GM12873 (cell line): ENCODE measurements at regions not wholly inside any gene's neighbourhood (a gene's known extent, or its start where the extent isn't known, plus 50 kb on each side); places are given as distances from the start of the nearest gene placed in this dataset.

Experiments
- TF ChIP-seq, protein P1 (sequence below): IDR thresholded peaks from 2 replicates; pipeline ENCODE4 v1.5.1; 2012; ENCODE audit warnings: low read depth, mild to moderate bottlenecking, moderate library complexity, low read length, control low read depth; ENCODE audit not compliant: insufficient read depth; ENCODE audit errors: missing control alignments

DNA sequence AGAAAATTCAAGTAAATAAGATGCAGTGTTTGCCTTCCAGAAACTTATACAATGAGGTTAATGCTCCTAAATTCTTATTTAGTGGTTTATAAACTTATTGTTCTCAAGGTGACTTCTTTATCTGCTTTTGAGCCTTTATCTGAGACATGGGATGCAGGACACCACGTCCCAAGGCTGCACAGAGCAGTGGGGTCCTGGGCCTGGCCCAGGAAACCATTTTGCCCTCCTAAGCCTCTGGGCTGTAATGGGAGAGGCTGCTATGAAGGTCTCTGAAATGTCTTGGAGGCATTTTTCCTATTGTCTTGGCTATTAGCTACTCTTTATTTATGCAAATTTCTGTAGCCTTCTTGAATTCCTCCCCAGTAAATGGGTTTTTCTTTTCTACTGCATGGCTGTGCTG is 652.6 kb upstream of the SETBP1 start:
- TF ChIP-seq, protein P1, sequence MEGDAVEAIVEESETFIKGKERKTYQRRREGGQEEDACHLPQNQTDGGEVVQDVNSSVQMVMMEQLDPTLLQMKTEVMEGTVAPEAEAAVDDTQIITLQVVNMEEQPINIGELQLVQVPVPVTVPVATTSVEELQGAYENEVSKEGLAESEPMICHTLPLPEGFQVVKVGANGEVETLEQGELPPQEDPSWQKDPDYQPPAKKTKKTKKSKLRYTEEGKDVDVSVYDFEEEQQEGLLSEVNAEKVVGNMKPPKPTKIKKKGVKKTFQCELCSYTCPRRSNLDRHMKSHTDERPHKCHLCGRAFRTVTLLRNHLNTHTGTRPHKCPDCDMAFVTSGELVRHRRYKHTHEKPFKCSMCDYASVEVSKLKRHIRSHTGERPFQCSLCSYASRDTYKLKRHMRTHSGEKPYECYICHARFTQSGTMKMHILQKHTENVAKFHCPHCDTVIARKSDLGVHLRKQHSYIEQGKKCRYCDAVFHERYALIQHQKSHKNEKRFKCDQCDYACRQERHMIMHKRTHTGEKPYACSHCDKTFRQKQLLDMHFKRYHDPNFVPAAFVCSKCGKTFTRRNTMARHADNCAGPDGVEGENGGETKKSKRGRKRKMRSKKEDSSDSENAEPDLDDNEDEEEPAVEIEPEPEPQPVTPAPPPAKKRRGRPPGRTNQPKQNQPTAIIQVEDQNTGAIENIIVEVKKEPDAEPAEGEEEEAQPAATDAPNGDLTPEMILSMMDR, result no peak

DNA sequence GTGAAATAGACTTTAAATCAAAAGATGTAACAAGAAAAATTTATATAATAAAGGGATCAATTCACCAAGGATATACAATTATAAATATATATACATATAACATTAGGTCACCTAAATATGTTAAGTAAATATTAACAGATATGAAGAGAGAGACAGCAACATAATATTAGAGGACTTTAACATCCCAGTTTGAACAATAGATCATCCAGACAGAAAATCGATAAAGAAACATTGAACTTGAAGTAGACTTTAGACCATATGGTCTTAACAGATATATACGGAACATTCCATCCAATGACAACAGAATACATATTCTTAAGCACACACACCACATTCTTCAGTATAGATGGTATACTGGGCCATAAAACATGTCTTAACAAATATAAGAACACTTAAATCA is 649.6 kb upstream of the SETBP1 start:
- TF ChIP-seq, protein P1, result no peak

DNA sequence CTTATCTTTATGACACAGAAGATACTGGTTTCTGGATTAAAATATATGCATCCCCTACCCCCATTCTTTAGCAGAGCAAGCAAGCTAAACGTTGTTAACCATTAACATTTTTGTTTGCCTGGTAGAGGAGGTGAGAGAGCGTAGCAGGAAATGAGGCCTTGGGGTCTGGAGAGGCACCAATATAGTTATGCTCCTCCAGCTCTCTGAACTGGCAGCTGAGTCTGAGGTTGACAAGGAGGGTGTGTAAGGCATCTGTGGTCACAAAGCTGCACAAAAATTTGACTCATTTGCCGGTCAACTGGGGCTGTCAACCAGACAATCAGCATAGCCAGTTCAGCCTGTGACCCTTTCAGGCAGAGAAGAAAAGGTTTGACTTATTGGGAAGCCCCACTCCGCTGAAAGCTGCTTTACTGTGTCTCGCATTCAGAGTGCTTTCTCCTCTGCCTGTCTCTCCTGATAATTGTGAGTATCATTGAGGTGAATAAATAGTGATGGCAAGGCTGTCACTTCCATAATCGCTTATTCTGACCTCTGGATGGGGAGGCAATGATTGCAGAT is 647.5 kb upstream of the SETBP1 start:
- TF ChIP-seq, protein P1, result no peak

DNA sequence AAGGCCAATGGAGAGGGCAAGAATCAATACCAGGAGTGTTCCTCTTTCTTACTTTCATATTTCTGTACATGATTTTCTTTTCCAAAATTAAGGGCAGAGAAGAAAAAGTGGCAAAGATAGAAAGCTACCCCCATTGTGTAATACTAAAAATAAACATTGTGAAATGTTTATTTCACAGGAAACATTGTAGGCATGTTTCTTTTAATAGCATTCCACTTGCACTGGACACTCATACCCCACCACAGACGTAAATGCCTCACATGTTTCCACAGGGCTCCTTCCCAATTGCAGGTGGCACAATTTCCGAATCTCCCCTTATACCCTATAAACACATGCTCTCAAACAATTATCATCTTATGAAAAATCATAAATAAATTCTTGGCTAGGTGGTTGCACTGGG is 645.1 kb upstream of the SETBP1 start:
- TF ChIP-seq, protein P1, result no peak

DNA sequence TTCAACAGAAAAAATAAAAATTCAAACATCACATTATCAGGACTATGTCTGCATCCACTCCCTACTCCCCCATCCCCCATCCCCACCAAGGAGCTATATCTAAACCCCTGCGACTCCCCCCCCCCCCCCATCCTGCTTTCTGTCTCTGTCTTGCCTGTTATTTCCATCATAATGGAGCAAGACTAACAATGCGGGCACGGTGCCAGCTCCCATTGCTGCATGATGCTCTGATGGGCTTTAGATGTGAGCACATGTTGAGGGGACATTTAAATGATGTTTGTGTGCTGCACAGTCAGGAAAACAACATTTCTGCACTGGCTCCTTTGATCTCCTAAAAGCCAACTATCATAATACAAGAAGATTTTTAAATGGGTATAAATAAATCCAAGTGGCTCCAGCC is 644.2 kb upstream of the SETBP1 start:
- TF ChIP-seq, protein P1, result no peak

DNA sequence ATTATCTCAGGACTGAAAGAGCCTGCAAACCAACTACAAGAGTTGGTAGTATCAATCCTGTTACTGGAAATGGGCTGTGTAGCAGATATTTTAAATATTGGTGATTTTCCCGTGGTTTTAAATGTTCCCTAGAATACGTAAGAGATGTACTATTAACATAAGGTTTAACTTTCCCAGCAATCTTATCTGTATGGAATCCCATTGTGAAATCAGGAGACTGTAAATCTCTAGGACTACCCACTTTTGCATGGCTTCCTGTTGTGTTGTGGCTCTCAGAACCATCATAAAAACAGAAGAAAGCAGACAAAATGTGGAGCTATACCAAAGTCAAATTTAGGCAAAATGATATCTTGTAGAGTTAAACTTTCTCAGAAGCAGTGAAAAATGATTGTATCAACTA is 641.5 kb upstream of the SETBP1 start:
- TF ChIP-seq, protein P1, result no peak

DNA sequence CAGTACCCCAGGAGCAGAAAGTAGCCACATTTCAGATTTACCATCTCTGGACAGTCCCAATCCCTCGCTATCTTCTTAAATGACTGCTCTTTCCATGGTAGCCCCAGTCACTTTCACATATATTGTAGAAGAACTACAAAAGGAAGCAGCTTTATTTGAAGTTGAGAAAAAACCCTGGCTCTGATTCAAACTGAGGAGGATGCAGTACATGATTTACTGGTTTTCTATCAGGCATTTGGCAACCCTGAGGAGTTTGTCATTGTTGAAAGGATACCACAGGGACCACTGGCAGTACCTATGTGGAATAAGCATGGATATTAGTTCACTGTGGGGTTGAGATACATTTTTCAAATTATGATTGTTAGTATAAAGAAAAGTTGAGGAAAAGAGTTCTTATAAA is 640.9 kb upstream of the SETBP1 start:
- TF ChIP-seq, protein P1, result no peak
